ENCODE measurements at regions not wholly inside any gene's neighbourhood (a gene's known extent, or its start where the extent isn't known, plus 50 kb on each side); places are given as distances from the start of the nearest gene placed in this dataset.

DNA sequence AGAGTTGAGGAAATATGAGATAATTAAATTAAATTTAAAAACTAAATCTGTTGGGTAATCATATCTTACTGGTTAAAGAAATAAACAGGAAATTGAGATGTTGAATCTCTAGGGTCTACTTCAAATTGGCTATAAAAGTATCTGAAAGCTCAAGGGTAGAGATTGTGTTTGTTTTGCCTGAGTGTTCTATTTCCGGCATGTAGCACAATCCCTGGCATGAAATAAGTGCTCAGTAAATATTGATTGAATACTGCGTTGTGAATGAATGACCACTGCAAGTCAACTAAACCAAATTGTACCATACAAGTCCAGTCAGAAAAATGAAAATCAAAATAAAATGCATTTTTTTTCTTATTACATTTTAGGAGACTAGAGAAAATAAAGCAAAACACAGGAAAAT, 709.8 kb downstream of the EPM2A start:
- H3K27me3 ChIP-seq (ENCODE audit: control insufficient read depth in 4 of 4, insufficient read depth in 4 of 4, low read length in 3 of 4), result no peaks in the 10 kb centered on the region
- H3K9me3 ChIP-seq (ENCODE audit: control insufficient read depth in 4 of 4, low read length in 3 of 4), result no peaks in the 10 kb centered on the region
- H3K9ac ChIP-seq (ENCODE audit: low read depth in 1 of 2, low read length in 2 of 2), result no peak overlapping the region
- H3K36me3 ChIP-seq (ENCODE audit: control insufficient read depth in 4 of 4, insufficient read depth in 3 of 4, low read depth in 1 of 4, low read length in 3 of 4), result no peaks in the 10 kb centered on the region
- no peak for DNase-seq (ENCODE audit: low spot score)
- peak overlapping the region; percentile 80 to 93 for H3K27ac ChIP-seq (ENCODE audit: low read depth in 1 of 2, low read length in 2 of 2)
- TF ChIP-seq EGR1 (IDR thresholded peaks at IDR 0.05; ENCODE audit: low read depth in 2 of 2), result no peak
- TF ChIP-seq GABPA (IDR thresholded peaks at IDR 0.05 in 1 of 2, conservative IDR thresholded peaks at IDR 0.05 in 1 of 2), result peak; percentile 35 to 48
- no peak for TF ChIP-seq HNF4G (IDR thresholded peaks at IDR 0.05)
- TF ChIP-seq, protein P1, sequence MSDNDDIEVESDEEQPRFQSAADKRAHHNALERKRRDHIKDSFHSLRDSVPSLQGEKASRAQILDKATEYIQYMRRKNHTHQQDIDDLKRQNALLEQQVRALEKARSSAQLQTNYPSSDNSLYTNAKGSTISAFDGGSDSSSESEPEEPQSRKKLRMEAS (IDR thresholded peaks at IDR 0.05), result peak; percentile 48
- TF ChIP-seq JUND (IDR thresholded peaks at IDR 0.05), result peak; percentile 27 to 53
- TF ChIP-seq, protein P2, sequence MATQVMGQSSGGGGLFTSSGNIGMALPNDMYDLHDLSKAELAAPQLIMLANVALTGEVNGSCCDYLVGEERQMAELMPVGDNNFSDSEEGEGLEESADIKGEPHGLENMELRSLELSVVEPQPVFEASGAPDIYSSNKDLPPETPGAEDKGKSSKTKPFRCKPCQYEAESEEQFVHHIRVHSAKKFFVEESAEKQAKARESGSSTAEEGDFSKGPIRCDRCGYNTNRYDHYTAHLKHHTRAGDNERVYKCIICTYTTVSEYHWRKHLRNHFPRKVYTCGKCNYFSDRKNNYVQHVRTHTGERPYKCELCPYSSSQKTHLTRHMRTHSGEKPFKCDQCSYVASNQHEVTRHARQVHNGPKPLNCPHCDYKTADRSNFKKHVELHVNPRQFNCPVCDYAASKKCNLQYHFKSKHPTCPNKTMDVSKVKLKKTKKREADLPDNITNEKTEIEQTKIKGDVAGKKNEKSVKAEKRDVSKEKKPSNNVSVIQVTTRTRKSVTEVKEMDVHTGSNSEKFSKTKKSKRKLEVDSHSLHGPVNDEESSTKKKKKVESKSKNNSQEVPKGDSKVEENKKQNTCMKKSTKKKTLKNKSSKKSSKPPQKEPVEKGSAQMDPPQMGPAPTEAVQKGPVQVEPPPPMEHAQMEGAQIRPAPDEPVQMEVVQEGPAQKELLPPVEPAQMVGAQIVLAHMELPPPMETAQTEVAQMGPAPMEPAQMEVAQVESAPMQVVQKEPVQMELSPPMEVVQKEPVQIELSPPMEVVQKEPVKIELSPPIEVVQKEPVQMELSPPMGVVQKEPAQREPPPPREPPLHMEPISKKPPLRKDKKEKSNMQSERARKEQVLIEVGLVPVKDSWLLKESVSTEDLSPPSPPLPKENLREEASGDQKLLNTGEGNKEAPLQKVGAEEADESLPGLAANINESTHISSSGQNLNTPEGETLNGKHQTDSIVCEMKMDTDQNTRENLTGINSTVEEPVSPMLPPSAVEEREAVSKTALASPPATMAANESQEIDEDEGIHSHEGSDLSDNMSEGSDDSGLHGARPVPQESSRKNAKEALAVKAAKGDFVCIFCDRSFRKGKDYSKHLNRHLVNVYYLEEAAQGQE (IDR thresholded peaks at IDR 0.05), result no peak
- peak; percentile 22 to 60 for TF ChIP-seq RAD21 (IDR thresholded peaks at IDR 0.05)
- peak; percentile 93 for TF ChIP-seq FOXA2 (IDR thresholded peaks at IDR 0.05)
- peak; percentile 78 for TF ChIP-seq FOXA1 (IDR thresholded peaks at IDR 0.05)
- TF ChIP-seq RXRA (IDR thresholded peaks at IDR 0.05), result peak in 1 of 2 donors; percentile 61
- TF ChIP-seq, protein P3, sequence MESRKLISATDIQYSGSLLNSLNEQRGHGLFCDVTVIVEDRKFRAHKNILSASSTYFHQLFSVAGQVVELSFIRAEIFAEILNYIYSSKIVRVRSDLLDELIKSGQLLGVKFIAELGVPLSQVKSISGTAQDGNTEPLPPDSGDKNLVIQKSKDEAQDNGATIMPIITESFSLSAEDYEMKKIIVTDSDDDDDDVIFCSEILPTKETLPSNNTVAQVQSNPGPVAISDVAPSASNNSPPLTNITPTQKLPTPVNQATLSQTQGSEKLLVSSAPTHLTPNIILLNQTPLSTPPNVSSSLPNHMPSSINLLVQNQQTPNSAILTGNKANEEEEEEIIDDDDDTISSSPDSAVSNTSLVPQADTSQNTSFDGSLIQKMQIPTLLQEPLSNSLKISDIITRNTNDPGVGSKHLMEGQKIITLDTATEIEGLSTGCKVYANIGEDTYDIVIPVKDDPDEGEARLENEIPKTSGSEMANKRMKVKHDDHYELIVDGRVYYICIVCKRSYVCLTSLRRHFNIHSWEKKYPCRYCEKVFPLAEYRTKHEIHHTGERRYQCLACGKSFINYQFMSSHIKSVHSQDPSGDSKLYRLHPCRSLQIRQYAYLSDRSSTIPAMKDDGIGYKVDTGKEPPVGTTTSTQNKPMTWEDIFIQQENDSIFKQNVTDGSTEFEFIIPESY (IDR thresholded peaks at IDR 0.05), result peak; percentile 47
- TF ChIP-seq SP1 (IDR thresholded peaks at IDR 0.05), result peak; percentile 67
- TF ChIP-seq, protein P4, sequence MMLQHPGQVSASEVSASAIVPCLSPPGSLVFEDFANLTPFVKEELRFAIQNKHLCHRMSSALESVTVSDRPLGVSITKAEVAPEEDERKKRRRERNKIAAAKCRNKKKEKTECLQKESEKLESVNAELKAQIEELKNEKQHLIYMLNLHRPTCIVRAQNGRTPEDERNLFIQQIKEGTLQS (IDR thresholded peaks at IDR 0.05), result peak; percentile 41
- TF ChIP-seq YY1 (IDR thresholded peaks at IDR 0.05), result peak; percentile 18
- TF ChIP-seq HNF4A (conservative IDR thresholded peaks at IDR 0.05), result peak; percentile 75 to 76
- TF ChIP-seq, protein P5, sequence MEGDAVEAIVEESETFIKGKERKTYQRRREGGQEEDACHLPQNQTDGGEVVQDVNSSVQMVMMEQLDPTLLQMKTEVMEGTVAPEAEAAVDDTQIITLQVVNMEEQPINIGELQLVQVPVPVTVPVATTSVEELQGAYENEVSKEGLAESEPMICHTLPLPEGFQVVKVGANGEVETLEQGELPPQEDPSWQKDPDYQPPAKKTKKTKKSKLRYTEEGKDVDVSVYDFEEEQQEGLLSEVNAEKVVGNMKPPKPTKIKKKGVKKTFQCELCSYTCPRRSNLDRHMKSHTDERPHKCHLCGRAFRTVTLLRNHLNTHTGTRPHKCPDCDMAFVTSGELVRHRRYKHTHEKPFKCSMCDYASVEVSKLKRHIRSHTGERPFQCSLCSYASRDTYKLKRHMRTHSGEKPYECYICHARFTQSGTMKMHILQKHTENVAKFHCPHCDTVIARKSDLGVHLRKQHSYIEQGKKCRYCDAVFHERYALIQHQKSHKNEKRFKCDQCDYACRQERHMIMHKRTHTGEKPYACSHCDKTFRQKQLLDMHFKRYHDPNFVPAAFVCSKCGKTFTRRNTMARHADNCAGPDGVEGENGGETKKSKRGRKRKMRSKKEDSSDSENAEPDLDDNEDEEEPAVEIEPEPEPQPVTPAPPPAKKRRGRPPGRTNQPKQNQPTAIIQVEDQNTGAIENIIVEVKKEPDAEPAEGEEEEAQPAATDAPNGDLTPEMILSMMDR (IDR thresholded peaks at IDR 0.05; ENCODE audit: low read depth, low read length, missing input control), result no peak
- H3K4me3 ChIP-seq (ENCODE audit: low read depth in 1 of 3, low read length in 3 of 3), result no peak overlapping the region
- WGBS, result 16% methylated on average over 2 of the region's 2 CpGs
- peaks cover 4 to 33% (median 19%) of the 10 kb centered on the region in 4 donors for H3K4me1 ChIP-seq (ENCODE audit: control insufficient read depth in 4 of 4, insufficient read depth in 4 of 4, low read length in 3 of 4)

DNA sequence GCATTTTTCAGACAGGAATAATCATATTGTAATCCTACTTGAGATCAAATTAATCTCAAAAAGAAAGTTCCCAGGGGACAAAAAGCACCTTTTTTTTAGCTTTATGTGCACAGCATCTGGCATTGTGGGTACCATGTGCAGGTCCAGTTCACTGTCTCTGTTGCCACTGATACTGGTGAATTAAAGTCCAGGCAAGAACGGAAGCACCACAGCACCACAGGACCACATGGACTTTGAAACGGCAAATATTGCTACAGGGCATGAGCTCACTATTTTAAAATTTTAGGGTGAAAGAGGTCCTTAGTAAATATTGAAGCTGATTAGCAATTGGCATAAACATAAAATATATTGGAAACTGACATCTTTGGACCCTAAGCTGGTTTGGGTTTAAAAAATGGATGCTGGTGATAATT, 709.0 kb downstream of the EPM2A start:
- no peaks in the 10 kb centered on the region for H3K27me3 ChIP-seq (ENCODE audit: control insufficient read depth in 4 of 4, insufficient read depth in 4 of 4, low read length in 3 of 4)
- TF ChIP-seq GABPA (IDR thresholded peaks at IDR 0.05 in 1 of 2, conservative IDR thresholded peaks at IDR 0.05 in 1 of 2), result peak in 1 of 2 donors; percentile 73
- TF ChIP-seq, protein P4 (IDR thresholded peaks at IDR 0.05), result peak; percentile 86
- TF ChIP-seq NR2F2 (IDR thresholded peaks at IDR 0.05), result no peak
- peak; percentile 97 to 98 for TF ChIP-seq JUND (IDR thresholded peaks at IDR 0.05)
- TF ChIP-seq, protein P3 (IDR thresholded peaks at IDR 0.05), result peak; percentile 87
- TF ChIP-seq, protein P5 (IDR thresholded peaks at IDR 0.05; ENCODE audit: low read depth, low read length, missing input control), result no peak
- peak in 1 of 2 donors; percentile 36 for TF ChIP-seq EGR1 (IDR thresholded peaks at IDR 0.05; ENCODE audit: low read depth in 2 of 2)
- peak; percentile 94 for TF ChIP-seq HNF4G (IDR thresholded peaks at IDR 0.05)
- TF ChIP-seq TAF1 (conservative IDR thresholded peaks at IDR 0.05), result no peak
- TF ChIP-seq SP1 (IDR thresholded peaks at IDR 0.05), result peak; percentile 87
- TF ChIP-seq FOXA2 (IDR thresholded peaks at IDR 0.05), result peak; percentile 90
- TF ChIP-seq RXRA (IDR thresholded peaks at IDR 0.05), result peak; percentile 75 to 91
- peak; percentile 91 for TF ChIP-seq FOXA1 (IDR thresholded peaks at IDR 0.05)
- peak; percentile 99 for TF ChIP-seq HNF4A (conservative IDR thresholded peaks at IDR 0.05)

More for the DNA sequence above, 709.0 kb downstream of the EPM2A start:
- Histone ChIP-seq H3K36me3 (ENCODE audit: control insufficient read depth in 4 of 4, insufficient read depth in 3 of 4, low read depth in 1 of 4, low read length in 3 of 4) (no peaks in the 10 kb centered on the region), H3K9me3 (ENCODE audit: control insufficient read depth in 4 of 4, low read length in 3 of 4) (no peaks in the 10 kb centered on the region), H3K9ac (ENCODE audit: low read depth in 1 of 2, low read length in 2 of 2) (no peak overlapping the region), H3K4me1 (ENCODE audit: control insufficient read depth in 4 of 4, insufficient read depth in 4 of 4, low read length in 3 of 4) (peaks cover 4 to 25% (median 16%) of the 10 kb centered on the region in 4 donors), H3K27ac (ENCODE audit: low read depth in 1 of 2, low read length in 2 of 2) (peak overlapping the region; percentile 80 to 93), H3K4me3 (ENCODE audit: low read depth in 1 of 3, low read length in 3 of 3) (no peak overlapping the region)
- DNase-seq (ENCODE audit: low spot score), result peak; percentile 39
- 38% methylated on average over 2 of the region's 2 CpGs for WGBS

Data from liver (tissue), 8 donors.